ENCODE measurements at regions not wholly inside any gene's neighbourhood (a gene's known extent, or its start where the extent isn't known, plus 50 kb on each side); places are given as distances from the start of the nearest gene placed in this dataset.

DNA sequence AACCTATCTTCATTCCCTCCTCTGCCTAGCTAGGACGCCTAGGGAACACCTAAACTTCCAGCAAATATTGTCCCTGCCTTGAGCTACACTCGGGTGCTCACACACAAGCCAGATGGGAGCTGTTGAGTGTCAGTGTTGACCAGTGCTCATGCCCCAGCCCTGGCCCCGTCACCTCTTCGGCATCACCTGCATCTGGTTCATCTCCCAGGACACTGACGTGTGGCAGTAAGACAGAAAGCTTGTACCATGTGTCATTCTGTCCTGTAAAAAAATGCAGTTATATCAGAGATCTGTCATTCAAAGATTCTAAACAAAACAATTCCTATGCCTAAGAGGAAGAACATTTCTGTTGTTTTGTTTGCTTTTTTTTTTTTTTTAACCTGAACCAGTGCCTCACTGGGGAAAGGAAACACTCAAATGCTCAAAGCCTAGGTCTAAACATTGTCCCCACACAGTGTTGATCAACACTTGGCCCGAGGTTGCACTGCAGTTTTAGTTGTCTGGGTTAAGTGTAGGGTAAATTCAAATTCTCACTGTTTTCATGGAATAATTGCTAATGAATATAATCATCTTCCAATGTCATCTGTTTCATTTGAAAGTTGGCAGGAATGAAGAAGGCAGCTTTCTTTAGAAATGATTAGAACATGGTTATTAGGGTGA lies 102.7 kb upstream of the SASH1 start:
- TF ChIP-seq CTCF (IDR thresholded peaks at IDR 0.05) (no peak), POLR2A (IDR thresholded peaks at IDR 0.05) (no peak)

Data from breast epithelium (tissue), 3 donors.